ENCODE measurements at regions not wholly inside any gene's neighbourhood (a gene's known extent, or its start where the extent isn't known, plus 50 kb on each side); places are given as distances from the start of the nearest gene placed in this dataset.
"Not testable (repeated sequence)": the region's sequence is repeated elsewhere in the genome, so short reads cannot be mapped to it uniquely, and the experiment has no call there.

GRCh38 chr16:29286796-29287195, 119.7 kb downstream of the NPIPB11 start:
- peak in 1 of 2 donors; percentile 40 for DNase-seq (ENCODE audit: low spot score in 2 of 2)
- WGBS, 2 donors: 90 to 93% methylated on average over 18 to 19 of the region's 19 CpGs
- intact Hi-C loops (cut with DNase I; ENCODE audit: low total_unique reads): not testable (repeated sequence)

GRCh38 chr16:29286161-29286560, 120.3 kb downstream of the NPIPB11 start:
- H3K4me3 ChIP-seq (ENCODE audit: low read depth, poor library complexity, severe bottlenecking); intact Hi-C loops (cut with DNase I; ENCODE audit: low total_unique reads): not testable (repeated sequence)
- peak in 1 of 2 donors; percentile 76 for DNase-seq (ENCODE audit: low spot score in 2 of 2)
- WGBS, 2 donors: 88 to 94% methylated on average over 15 of the region's 15 CpGs

More at GRCh38 chr16:29286796-29287195, 119.7 kb downstream of the NPIPB11 start:
- H3K4me3 ChIP-seq (ENCODE audit: low read depth, poor library complexity, severe bottlenecking): not testable (repeated sequence)

GRCh38 chr16:29285151-29285885, 121.2 kb downstream of the NPIPB11 start:
- whole genome bisulfite sequencing, 2 donors: 39 to 49% methylated on average over 18 to 29 of the region's 32 CpGs
- peak in 1 of 2 donors; percentile 81 for DNase-seq (ENCODE audit: low spot score in 2 of 2)
- H3K4me3 ChIP-seq (ENCODE audit: low read depth, poor library complexity, severe bottlenecking); intact Hi-C loops (cut with DNase I; ENCODE audit: low total_unique reads): not testable (repeated sequence)

- 75 to 82% methylated on average over 5 of the region's 5 CpGs for WGBS, 2 donors
- H3K4me3 ChIP-seq (ENCODE audit: low read depth, poor library complexity, severe bottlenecking); intact Hi-C loops (cut with DNase I; ENCODE audit: low total_unique reads); DNase-seq (ENCODE audit: low spot score in 2 of 2): not testable (repeated sequence)
Measured at GRCh38 chr16:29284723-29285122, 121.8 kb downstream of the NPIPB11 start.

- intact Hi-C loops (cut with DNase I; ENCODE audit: low total_unique reads); H3K4me3 ChIP-seq (ENCODE audit: low read depth, poor library complexity, severe bottlenecking); DNase-seq (ENCODE audit: low spot score in 2 of 2): not testable (repeated sequence)
- WGBS, 2 donors: 75 to 77% methylated on average over 4 of the region's 4 CpGs
Measured at GRCh38 chr16:29284159-29284558, 122.4 kb downstream of the NPIPB11 start.

GRCh38 chr16:29278097-29278871, 128.2 kb downstream of the NPIPB11 start:
- DNase-seq (ENCODE audit: low spot score in 2 of 2); H3K4me3 ChIP-seq (ENCODE audit: low read depth, poor library complexity, severe bottlenecking); intact Hi-C loops (cut with DNase I; ENCODE audit: low total_unique reads): not testable (repeated sequence)
- 59 to 72% methylated on average over 5 to 6 of the region's 8 CpGs for WGBS, 2 donors

GRCh38 chr16:29276446-29276845, 130.1 kb downstream of the NPIPB11 start:
- intact Hi-C loops (cut with DNase I; ENCODE audit: low total_unique reads); H3K4me3 ChIP-seq (ENCODE audit: low read depth, poor library complexity, severe bottlenecking); DNase-seq (ENCODE audit: low spot score in 2 of 2): not testable (repeated sequence)
- 67 to 88% methylated on average over 5 of the region's 5 CpGs for WGBS, 2 donors

- 90 to 93% methylated on average over 9 to 12 of the region's 12 CpGs for WGBS, 2 donors
- intact Hi-C loops (cut with DNase I; ENCODE audit: low total_unique reads); H3K4me3 ChIP-seq (ENCODE audit: low read depth, poor library complexity, severe bottlenecking): not testable (repeated sequence)
- DNase-seq (ENCODE audit: low spot score in 2 of 2): peak in 1 of 2 donors; percentile 72
Measured at GRCh38 chr16:29274055-29275035, 132.2 kb downstream of the NPIPB11 start.

GRCh38 chr16:29273298-29274054, 133.0 kb downstream of the NPIPB11 start:
- H3K4me3 ChIP-seq (ENCODE audit: low read depth, poor library complexity, severe bottlenecking); intact Hi-C loops (cut with DNase I; ENCODE audit: low total_unique reads); DNase-seq (ENCODE audit: low spot score in 2 of 2): not testable (repeated sequence)
- WGBS, 2 donors: 88 to 92% methylated on average over 9 of the region's 9 CpGs

- WGBS, 2 donors: 44 to 59% methylated on average over 7 to 9 of the region's 19 CpGs
- intact Hi-C loops (cut with DNase I; ENCODE audit: low total_unique reads); H3K4me3 ChIP-seq (ENCODE audit: low read depth, poor library complexity, severe bottlenecking): not testable (repeated sequence)
- peak in 1 of 2 donors; percentile 76 for DNase-seq (ENCODE audit: low spot score in 2 of 2)
Measured at GRCh38 chr16:29271721-29272675, 134.5 kb downstream of the NPIPB11 start.

- H3K4me3 ChIP-seq (ENCODE audit: low read depth, poor library complexity, severe bottlenecking); intact Hi-C loops (cut with DNase I; ENCODE audit: low total_unique reads): not testable (repeated sequence)
Measured at GRCh38 chr16:29270923-29271322, 135.6 kb downstream of the NPIPB11 start.

GRCh38 chr16:29270033-29270432, 136.5 kb downstream of the NPIPB11 start:
- DNase-seq (ENCODE audit: low spot score in 2 of 2); intact Hi-C loops (cut with DNase I; ENCODE audit: low total_unique reads); H3K4me3 ChIP-seq (ENCODE audit: low read depth, poor library complexity, severe bottlenecking): not testable (repeated sequence)

More at GRCh38 chr16:29270923-29271322, 135.6 kb downstream of the NPIPB11 start:
- DNase-seq (ENCODE audit: low spot score in 2 of 2): not testable (repeated sequence)
